Breast epithelium (tissue), 3 donors: ENCODE measurements at regions not wholly inside any gene's neighbourhood (a gene's known extent, or its start where the extent isn't known, plus 50 kb on each side); places are given as distances from the start of the nearest gene placed in this dataset.

ENCODE experiments used
- POLR2A ChIP-seq: fragments of 450-650 bp; IDR thresholded peaks from one replicate; pipeline ENCODE4 v1.6.1; 2016; ENCODE audit warnings: antibody characterized with exemption, mild to moderate bottlenecking, moderate library complexity
- POLR2AphosphoS5 ChIP-seq, 3 donors: sonication (generic); formaldehyde crosslinking; IDR thresholded peaks; one replicate each; pipeline ENCODE4 v1.6.1; 2017; ENCODE audit warnings: antibody characterized with exemption in 3 of 3
- TF ChIP-seq, protein P1 (sequence below), 3 donors: fragments of 450-650 bp; IDR thresholded peaks; one replicate each; pipeline ENCODE4 v1.5.1; 2016 to 2017; ENCODE audit warnings: antibody characterized with exemption in 3 of 3, mild to moderate bottlenecking in 3 of 3, moderate library complexity in 3 of 3

- TF ChIP-seq POLR2A = no peak
- TF ChIP-seq, protein P1, sequence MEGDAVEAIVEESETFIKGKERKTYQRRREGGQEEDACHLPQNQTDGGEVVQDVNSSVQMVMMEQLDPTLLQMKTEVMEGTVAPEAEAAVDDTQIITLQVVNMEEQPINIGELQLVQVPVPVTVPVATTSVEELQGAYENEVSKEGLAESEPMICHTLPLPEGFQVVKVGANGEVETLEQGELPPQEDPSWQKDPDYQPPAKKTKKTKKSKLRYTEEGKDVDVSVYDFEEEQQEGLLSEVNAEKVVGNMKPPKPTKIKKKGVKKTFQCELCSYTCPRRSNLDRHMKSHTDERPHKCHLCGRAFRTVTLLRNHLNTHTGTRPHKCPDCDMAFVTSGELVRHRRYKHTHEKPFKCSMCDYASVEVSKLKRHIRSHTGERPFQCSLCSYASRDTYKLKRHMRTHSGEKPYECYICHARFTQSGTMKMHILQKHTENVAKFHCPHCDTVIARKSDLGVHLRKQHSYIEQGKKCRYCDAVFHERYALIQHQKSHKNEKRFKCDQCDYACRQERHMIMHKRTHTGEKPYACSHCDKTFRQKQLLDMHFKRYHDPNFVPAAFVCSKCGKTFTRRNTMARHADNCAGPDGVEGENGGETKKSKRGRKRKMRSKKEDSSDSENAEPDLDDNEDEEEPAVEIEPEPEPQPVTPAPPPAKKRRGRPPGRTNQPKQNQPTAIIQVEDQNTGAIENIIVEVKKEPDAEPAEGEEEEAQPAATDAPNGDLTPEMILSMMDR (IDR thresholded peaks at IDR 0.05) = no peak
- TF ChIP-seq POLR2AphosphoS5 (IDR thresholded peaks at IDR 0.05) = no peak
Measured at GRCh38 chr10:44173608-44173894, 211.3 kb downstream of the CXCL12 start.
